HEK293T (cell line): ENCODE measurements at regions not wholly inside any gene's neighbourhood (a gene's known extent, or its start where the extent isn't known, plus 50 kb on each side); places are given as distances from the start of the nearest gene placed in this dataset.

ENCODE experiments used
- BHLHE40 ChIP-seq: fragments of 450-650 bp; IDR thresholded peaks from 2 replicates; pipeline ENCODE4 v1.6.1; 2016; ENCODE audit warnings: mild to moderate bottlenecking, moderate library complexity, borderline replicate concordance
- ELF4 ChIP-seq: fragments of 450-650 bp; IDR thresholded peaks from 2 replicates; pipeline ENCODE4 v1.6.1; 2017; ENCODE audit warnings: antibody characterized with exemption
- TARDBP ChIP-seq: fragments of 450-650 bp; IDR thresholded peaks from 2 replicates; pipeline ENCODE4 v1.6.1; 2016

- TF ChIP-seq ELF4 (no peak), TARDBP (no peak), BHLHE40 (no peak)
Observed at GRCh38 chr13:70516226-70516625, 408.0 kb upstream of the KLHL1 start.
